ENCODE measurements at regions not wholly inside any gene's neighbourhood (a gene's known extent, or its start where the extent isn't known, plus 50 kb on each side); places are given as distances from the start of the nearest gene placed in this dataset.
"Not testable (repeated sequence)": the region's sequence is repeated elsewhere in the genome, so short reads cannot be mapped to it uniquely, and the experiment has no call there.

DNA sequence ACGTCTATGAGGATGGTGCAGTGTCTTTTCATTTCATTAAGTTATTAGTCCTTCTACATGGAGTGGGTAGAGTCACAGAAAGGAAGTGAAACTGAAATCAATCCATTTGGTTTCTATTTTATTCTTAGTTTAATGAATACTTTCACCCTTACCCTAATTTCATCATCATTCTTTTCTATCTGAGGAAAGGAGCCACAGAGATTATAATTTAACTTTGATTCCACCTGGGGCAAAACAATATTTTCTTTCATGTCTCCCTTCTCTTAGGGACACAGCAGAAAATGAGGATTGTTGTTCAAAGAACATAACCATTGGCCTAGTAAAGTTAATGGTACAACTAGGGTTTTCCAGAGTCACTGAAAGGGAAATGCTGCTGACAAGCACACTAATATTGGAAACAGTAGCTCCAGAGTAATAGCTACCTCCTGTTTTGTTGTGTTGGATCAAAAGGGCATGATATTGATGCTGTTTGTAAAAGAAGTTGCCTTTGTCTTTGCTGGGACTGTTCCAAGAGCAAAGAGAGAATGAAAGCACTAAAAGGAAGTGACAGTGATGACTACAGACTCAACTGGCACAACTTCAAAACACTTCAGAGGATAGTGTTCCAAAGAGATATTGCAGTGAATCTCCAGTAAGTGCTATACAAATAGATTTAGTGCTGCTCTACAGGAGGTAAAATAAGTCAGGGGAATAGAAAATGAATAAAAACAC, 247.1 kb upstream of the PITX2 start:
- no peak overlapping the region for H3K9ac ChIP-seq (ENCODE audit: low read depth in 1 of 2, low read length in 2 of 2)
- no peak overlapping the region for H3K4me3 ChIP-seq (ENCODE audit: low read depth in 1 of 2, low read length in 2 of 2)
- peaks cover 0 to 15% of the 10 kb centered on the region in 2 donors for H3K4me1 ChIP-seq (ENCODE audit: control insufficient read depth in 1 of 2, insufficient read depth in 2 of 2, low read length in 2 of 2)
- H3K36me3 ChIP-seq (ENCODE audit: control insufficient read depth in 1 of 2, insufficient read depth in 2 of 2, low read length in 2 of 2): no peaks in the 10 kb centered on the region
- no peaks in the 10 kb centered on the region for H3K27me3 ChIP-seq (ENCODE audit: control insufficient read depth in 1 of 2, insufficient read depth in 2 of 2, low read length in 2 of 2)
- H3K27ac ChIP-seq (ENCODE audit: low read depth, low read length): no peak overlapping the region
- no peaks in the 10 kb centered on the region for H3K9me3 ChIP-seq (ENCODE audit: control insufficient read depth in 1 of 2, low read length in 2 of 2)

DNA sequence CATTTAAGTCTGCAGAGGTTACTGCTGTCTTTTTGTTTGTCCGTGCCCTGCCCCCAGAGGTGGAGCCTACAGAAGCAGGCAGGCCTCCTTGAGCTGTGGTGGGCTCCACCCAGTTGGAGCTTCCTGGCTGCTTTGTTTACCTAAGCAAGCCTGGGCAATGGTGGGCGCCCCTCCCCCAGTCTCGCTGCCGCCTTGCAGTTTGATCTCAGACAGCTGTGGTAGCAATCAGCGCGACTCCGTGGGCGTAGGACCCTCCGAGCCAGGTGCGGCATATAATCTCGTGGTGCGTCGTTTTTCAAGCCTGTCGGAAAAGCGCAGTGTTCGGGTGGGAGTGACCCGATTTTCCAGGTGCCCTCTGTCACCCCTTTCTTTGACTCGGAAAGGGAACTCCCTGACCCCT, 253.3 kb upstream of the PITX2 start:
- not testable (repeated sequence) for H3K4me1 ChIP-seq (ENCODE audit: control insufficient read depth in 1 of 2, insufficient read depth in 2 of 2, low read length in 2 of 2); H3K4me3 ChIP-seq (ENCODE audit: low read depth in 1 of 2, low read length in 2 of 2); H3K9ac ChIP-seq (ENCODE audit: low read depth in 1 of 2, low read length in 2 of 2); H3K9me3 ChIP-seq (ENCODE audit: control insufficient read depth in 1 of 2, low read length in 2 of 2); H3K27ac ChIP-seq (ENCODE audit: low read depth, low read length); H3K36me3 ChIP-seq (ENCODE audit: control insufficient read depth in 1 of 2, insufficient read depth in 2 of 2, low read length in 2 of 2); H3K27me3 ChIP-seq (ENCODE audit: control insufficient read depth in 1 of 2, insufficient read depth in 2 of 2, low read length in 2 of 2)

DNA sequence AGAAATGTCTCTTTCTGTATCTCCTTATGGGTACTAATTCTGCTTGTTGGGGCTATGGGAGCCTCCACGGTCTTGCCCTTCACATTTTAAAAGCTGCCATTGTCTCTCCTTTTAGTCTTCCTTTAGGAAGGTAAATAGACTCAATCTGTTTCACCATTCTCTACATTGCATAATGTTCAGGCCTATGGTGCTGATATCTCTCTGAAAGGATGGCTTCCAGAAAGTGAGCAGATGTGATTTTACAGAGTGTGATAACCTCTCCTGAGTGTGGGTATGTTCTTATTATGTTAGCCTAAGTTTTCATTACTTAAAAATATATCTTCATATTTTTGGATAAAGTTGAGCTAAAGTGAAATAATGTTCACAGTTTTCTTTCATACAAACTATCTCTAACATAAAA, 254.0 kb upstream of the PITX2 start:
- H3K9me3 ChIP-seq (ENCODE audit: control insufficient read depth in 1 of 2, low read length in 2 of 2): no peaks in the 10 kb centered on the region
- no peak overlapping the region for H3K4me3 ChIP-seq (ENCODE audit: low read depth in 1 of 2, low read length in 2 of 2)
- no peaks in the 10 kb centered on the region for H3K36me3 ChIP-seq (ENCODE audit: control insufficient read depth in 1 of 2, insufficient read depth in 2 of 2, low read length in 2 of 2)
- H3K27ac ChIP-seq (ENCODE audit: low read depth, low read length): no peak overlapping the region
- H3K4me1 ChIP-seq (ENCODE audit: control insufficient read depth in 1 of 2, insufficient read depth in 2 of 2, low read length in 2 of 2): no peaks in the 10 kb centered on the region
- H3K27me3 ChIP-seq (ENCODE audit: control insufficient read depth in 1 of 2, insufficient read depth in 2 of 2, low read length in 2 of 2): no peaks in the 10 kb centered on the region
- H3K9ac ChIP-seq (ENCODE audit: low read depth in 1 of 2, low read length in 2 of 2): no peak overlapping the region

DNA sequence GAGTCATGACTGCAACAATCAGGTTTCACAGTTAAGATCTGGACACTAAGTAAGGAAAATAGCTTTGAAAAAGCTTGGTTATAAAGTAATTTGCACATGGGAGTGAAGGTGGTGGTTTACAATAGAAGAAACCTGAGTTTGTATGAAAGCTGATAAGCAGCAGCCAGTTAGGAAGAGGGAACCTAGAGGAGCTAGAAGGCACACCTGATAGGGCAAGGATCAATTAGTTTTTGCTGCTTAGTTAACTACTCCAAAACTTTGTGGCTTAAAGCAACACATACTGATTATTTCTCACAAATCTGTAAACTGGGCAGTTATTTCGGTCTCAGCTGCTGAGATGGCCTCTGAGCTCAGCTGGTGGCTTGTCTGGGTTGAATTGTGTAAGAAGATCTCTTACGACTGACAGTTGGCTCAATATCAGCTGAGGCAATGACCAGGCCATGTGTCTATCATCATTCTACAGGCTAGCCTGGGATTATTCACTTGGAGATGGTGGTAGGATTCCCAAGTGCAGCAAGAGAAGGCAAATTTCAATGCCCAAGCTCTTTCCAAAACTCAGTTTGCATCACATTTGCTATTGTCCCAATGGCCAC, 255.0 kb upstream of the PITX2 start:
- H3K9me3 ChIP-seq (ENCODE audit: control insufficient read depth in 1 of 2, low read length in 2 of 2): no peaks in the 10 kb centered on the region
- no peaks in the 10 kb centered on the region for H3K27me3 ChIP-seq (ENCODE audit: control insufficient read depth in 1 of 2, insufficient read depth in 2 of 2, low read length in 2 of 2)
- H3K4me3 ChIP-seq (ENCODE audit: low read depth in 1 of 2, low read length in 2 of 2): no peak overlapping the region
- no peaks in the 10 kb centered on the region for H3K36me3 ChIP-seq (ENCODE audit: control insufficient read depth in 1 of 2, insufficient read depth in 2 of 2, low read length in 2 of 2)
- no peak overlapping the region for H3K27ac ChIP-seq (ENCODE audit: low read depth, low read length)
- H3K9ac ChIP-seq (ENCODE audit: low read depth in 1 of 2, low read length in 2 of 2): no peak overlapping the region
- H3K4me1 ChIP-seq (ENCODE audit: control insufficient read depth in 1 of 2, insufficient read depth in 2 of 2, low read length in 2 of 2): no peaks in the 10 kb centered on the region

DNA sequence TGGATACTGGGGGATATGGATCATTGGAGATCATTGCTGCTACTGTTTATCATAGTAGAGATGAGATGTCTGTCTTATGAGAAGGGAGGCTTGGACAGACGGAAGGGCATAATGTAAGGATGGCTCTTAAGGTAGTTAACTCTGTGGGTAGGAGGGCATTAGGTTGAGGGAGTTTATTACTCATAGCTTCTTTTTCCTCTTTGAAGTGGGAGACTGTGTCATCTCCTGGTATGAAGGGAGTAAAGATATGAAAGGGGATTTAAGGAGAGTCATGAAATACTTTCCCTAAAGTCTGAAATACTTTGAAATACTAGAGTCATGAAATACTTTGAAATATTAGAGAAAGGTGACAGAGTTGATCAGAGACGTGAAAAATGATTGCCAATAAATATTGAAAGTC, 255.5 kb upstream of the PITX2 start:
- H3K9me3 ChIP-seq (ENCODE audit: control insufficient read depth in 1 of 2, low read length in 2 of 2): no peaks in the 10 kb centered on the region
- no peak overlapping the region for H3K27ac ChIP-seq (ENCODE audit: low read depth, low read length)
- no peak overlapping the region for H3K9ac ChIP-seq (ENCODE audit: low read depth in 1 of 2, low read length in 2 of 2)
- no peaks in the 10 kb centered on the region for H3K27me3 ChIP-seq (ENCODE audit: control insufficient read depth in 1 of 2, insufficient read depth in 2 of 2, low read length in 2 of 2)
- no peak overlapping the region for H3K4me3 ChIP-seq (ENCODE audit: low read depth in 1 of 2, low read length in 2 of 2)
- H3K4me1 ChIP-seq (ENCODE audit: control insufficient read depth in 1 of 2, insufficient read depth in 2 of 2, low read length in 2 of 2): no peaks in the 10 kb centered on the region
- H3K36me3 ChIP-seq (ENCODE audit: control insufficient read depth in 1 of 2, insufficient read depth in 2 of 2, low read length in 2 of 2): no peaks in the 10 kb centered on the region

DNA sequence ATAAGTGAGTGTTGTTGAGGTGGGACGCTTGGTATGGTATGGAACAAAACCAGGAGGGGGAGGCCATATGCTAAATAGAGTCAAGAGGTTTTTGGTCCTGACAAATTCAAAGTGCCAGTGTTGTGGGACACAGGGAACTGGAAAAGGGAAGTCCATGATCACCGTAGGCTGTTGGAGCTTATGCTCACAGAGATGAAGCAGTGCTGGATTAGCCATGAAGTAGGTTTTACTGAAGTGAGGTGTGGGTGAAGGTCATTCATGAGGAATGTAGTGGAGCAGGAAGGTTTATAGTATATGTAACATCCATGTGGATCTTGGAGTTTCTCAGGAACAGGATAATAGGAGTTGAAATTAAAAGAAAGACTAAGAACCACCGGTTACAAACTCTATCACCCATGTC, 256.1 kb upstream of the PITX2 start:
- H3K9me3 ChIP-seq (ENCODE audit: control insufficient read depth in 1 of 2, low read length in 2 of 2): no peaks in the 10 kb centered on the region
- H3K4me1 ChIP-seq (ENCODE audit: control insufficient read depth in 1 of 2, insufficient read depth in 2 of 2, low read length in 2 of 2): no peaks in the 10 kb centered on the region
- H3K4me3 ChIP-seq (ENCODE audit: low read depth in 1 of 2, low read length in 2 of 2): no peak overlapping the region
- H3K9ac ChIP-seq (ENCODE audit: low read depth in 1 of 2, low read length in 2 of 2): no peak overlapping the region
- H3K27me3 ChIP-seq (ENCODE audit: control insufficient read depth in 1 of 2, insufficient read depth in 2 of 2, low read length in 2 of 2): no peaks in the 10 kb centered on the region
- no peak overlapping the region for H3K27ac ChIP-seq (ENCODE audit: low read depth, low read length)
- H3K36me3 ChIP-seq (ENCODE audit: control insufficient read depth in 1 of 2, insufficient read depth in 2 of 2, low read length in 2 of 2): no peaks in the 10 kb centered on the region

DNA sequence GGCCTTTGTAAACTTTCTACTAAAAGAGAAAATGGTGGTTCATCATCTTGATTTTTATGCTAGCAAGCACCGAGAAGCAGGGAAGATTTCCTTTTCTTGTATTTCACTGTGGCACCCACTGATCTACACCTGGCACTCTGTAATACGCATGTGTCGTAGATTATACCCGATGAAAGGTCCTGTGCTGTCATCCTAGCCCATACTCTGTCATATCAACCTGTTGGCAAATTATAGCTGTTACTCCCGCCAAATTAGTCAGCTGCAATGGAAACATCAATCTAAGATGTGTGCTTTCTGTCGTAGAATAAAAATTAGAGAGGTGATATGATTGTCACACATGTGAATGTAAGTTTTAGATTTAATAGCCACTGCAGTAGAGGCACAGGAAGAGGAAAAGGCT, 263.4 kb upstream of the PITX2 start:
- Histone ChIP-seq H3K27ac (ENCODE audit: low read depth, low read length) (no peak overlapping the region), H3K27me3 (ENCODE audit: control insufficient read depth in 1 of 2, insufficient read depth in 2 of 2, low read length in 2 of 2) (peaks cover 0 to 4% of the 10 kb centered on the region in 2 donors), H3K9ac (ENCODE audit: low read depth in 1 of 2, low read length in 2 of 2) (no peak overlapping the region), H3K4me3 (ENCODE audit: low read depth in 1 of 2, low read length in 2 of 2) (no peak overlapping the region), H3K9me3 (ENCODE audit: control insufficient read depth in 1 of 2, low read length in 2 of 2) (no peaks in the 10 kb centered on the region), H3K4me1 (ENCODE audit: control insufficient read depth in 1 of 2, insufficient read depth in 2 of 2, low read length in 2 of 2) (no peaks in the 10 kb centered on the region), H3K36me3 (ENCODE audit: control insufficient read depth in 1 of 2, insufficient read depth in 2 of 2, low read length in 2 of 2) (no peaks in the 10 kb centered on the region)

DNA sequence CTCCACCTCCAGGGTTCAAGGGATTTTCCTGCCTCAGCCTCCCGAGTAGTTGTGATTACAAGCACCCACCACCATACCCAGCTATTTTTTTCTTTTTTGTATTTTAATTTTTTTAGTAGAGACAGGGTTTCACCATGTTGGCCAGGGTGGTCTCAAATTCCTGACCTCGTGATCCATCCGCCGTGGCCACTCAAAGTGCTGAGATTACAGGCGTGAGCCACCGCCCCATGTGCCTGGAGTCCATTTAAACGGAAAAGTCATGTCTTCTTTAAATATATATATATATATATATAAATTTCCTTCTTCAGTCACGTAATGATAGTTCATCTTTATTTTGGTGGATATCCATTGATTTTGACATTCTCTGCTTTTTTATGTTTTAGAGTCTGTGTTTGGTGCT, 264.0 kb upstream of the PITX2 start:
- peaks cover 0 to 4% of the 10 kb centered on the region in 2 donors for H3K27me3 ChIP-seq (ENCODE audit: control insufficient read depth in 1 of 2, insufficient read depth in 2 of 2, low read length in 2 of 2)
- H3K4me1 ChIP-seq (ENCODE audit: control insufficient read depth in 1 of 2, insufficient read depth in 2 of 2, low read length in 2 of 2): no peaks in the 10 kb centered on the region

DNA sequence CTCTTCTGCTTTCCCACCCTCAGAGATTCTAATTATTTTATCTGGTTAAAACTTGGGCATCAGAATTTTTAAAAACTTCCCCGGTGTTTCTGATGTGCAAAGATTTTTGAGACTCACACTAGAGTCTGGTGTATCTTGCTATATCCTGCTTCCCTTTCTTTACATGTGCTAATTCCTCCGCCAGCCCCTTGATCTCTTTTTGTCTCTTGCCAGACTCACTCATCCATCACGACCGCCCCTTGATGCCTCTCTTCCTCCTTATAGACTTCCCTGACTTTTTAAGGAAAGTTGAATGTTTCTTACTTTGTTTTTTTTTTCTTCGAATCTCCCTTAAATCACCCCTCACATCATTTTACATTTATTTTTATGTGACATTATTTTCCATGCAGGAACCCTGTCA, 274.9 kb upstream of the PITX2 start:
- Histone ChIP-seq H3K4me3 (ENCODE audit: low read depth in 1 of 2, low read length in 2 of 2) (no peak overlapping the region), H3K9ac (ENCODE audit: low read depth in 1 of 2, low read length in 2 of 2) (no peak overlapping the region), H3K27ac (ENCODE audit: low read depth, low read length) (no peak overlapping the region), H3K4me1 (ENCODE audit: control insufficient read depth in 1 of 2, insufficient read depth in 2 of 2, low read length in 2 of 2) (no peaks in the 10 kb centered on the region), H3K9me3 (ENCODE audit: control insufficient read depth in 1 of 2, low read length in 2 of 2) (no peaks in the 10 kb centered on the region), H3K27me3 (ENCODE audit: control insufficient read depth in 1 of 2, insufficient read depth in 2 of 2, low read length in 2 of 2) (peaks cover 14 to 23% of the 10 kb centered on the region in 2 donors), H3K36me3 (ENCODE audit: control insufficient read depth in 1 of 2, insufficient read depth in 2 of 2, low read length in 2 of 2) (no peaks in the 10 kb centered on the region)

More for the DNA sequence above, 264.0 kb upstream of the PITX2 start:
- Histone ChIP-seq H3K4me3 (ENCODE audit: low read depth in 1 of 2, low read length in 2 of 2) (no peak overlapping the region), H3K27ac (ENCODE audit: low read depth, low read length) (no peak overlapping the region), H3K36me3 (ENCODE audit: control insufficient read depth in 1 of 2, insufficient read depth in 2 of 2, low read length in 2 of 2) (no peaks in the 10 kb centered on the region), H3K9ac (ENCODE audit: low read depth in 1 of 2, low read length in 2 of 2) (no peak overlapping the region), H3K9me3 (ENCODE audit: control insufficient read depth in 1 of 2, low read length in 2 of 2) (no peaks in the 10 kb centered on the region)

DNA sequence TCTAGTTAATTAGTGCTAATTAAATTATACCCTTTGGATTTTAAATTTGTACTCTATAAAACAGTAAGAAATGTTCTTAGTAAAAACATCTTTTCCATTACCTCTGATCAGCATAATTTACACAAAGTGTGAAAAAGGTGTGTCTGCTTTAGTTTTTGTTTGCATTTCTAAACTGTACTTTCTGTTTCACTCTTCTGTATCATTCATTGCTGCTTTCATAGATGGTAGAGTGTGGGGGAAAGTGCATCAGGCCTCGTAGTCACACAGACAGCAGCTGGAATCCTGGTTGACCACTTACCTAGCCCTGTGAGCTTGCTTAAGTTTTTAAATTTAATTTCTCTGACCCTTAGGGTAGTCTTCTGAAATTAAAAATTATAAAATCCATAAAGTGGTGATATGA, 275.4 kb upstream of the PITX2 start:
- Histone ChIP-seq H3K4me1 (ENCODE audit: control insufficient read depth in 1 of 2, insufficient read depth in 2 of 2, low read length in 2 of 2) (no peaks in the 10 kb centered on the region), H3K27ac (ENCODE audit: low read depth, low read length) (no peak overlapping the region), H3K9me3 (ENCODE audit: control insufficient read depth in 1 of 2, low read length in 2 of 2) (no peaks in the 10 kb centered on the region), H3K4me3 (ENCODE audit: low read depth in 1 of 2, low read length in 2 of 2) (no peak overlapping the region), H3K9ac (ENCODE audit: low read depth in 1 of 2, low read length in 2 of 2) (no peak overlapping the region), H3K27me3 (ENCODE audit: control insufficient read depth in 1 of 2, insufficient read depth in 2 of 2, low read length in 2 of 2) (peaks cover 15 to 27% of the 10 kb centered on the region in 2 donors), H3K36me3 (ENCODE audit: control insufficient read depth in 1 of 2, insufficient read depth in 2 of 2, low read length in 2 of 2) (no peaks in the 10 kb centered on the region)

Data from duodenal mucosa (tissue), 2 donors.